Jurkat, Clone E6-1 (cell line): ENCODE measurements at regions not wholly inside any gene's neighbourhood (a gene's known extent, or its start where the extent isn't known, plus 50 kb on each side); places are given as distances from the start of the nearest gene placed in this dataset.

Source experiments
- DNase-seq: peaks from one replicate; pipeline ENCODE4 v3.0.0-alpha.2; 2011; ENCODE audit warnings: low read depth, low spot score
- H3K4me3 ChIP-seq: 2 replicates; pipeline ENCODE4 v1.5.1; 2011; ENCODE audit warnings: mild to moderate bottlenecking, low read length, control low read depth, moderate library complexity

DNA sequence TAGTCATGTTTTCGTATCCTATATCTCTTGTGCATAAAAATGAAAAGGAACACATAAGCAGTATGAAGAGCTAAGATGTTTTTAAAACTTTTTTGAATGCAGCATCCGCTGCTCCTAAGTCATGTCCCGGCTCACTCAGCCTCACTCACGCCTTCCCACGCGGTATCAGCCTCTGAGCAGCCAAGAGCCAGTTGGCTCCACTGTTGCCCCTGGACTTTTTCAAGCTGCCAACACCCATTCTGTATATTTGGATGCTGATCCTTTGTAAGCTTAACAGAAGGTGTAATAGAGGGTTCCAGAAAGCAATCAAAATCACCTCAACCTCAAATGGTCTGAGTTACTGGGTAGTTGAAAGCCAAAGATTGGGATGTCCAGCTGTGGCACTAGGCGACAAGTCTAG lies 139.3 kb downstream of the TTLL2 start:
- H3K4me3 ChIP-seq, result no peak overlapping the region
- no peak for DNase-seq

DNA sequence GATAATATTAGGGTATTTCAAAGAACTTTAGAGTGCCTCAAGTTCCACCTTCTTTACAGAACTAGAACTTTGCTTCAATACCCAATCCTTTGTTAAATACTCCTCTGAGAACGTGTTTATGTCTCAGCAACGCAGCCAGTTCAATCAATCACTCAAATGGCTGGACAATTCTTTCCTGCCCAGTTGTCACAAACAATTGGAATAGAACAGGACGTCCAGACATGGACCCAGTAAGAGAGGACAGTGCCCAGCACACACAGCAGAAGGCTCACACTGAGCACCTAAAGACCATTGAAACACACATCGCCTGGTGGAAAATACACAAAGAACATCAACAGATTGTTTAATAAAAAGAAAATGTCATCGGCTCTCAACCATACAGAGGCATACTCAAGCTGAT lies 140.6 kb downstream of the TTLL2 start:
- DNase-seq, result no peak
- no peak overlapping the region for H3K4me3 ChIP-seq

DNA sequence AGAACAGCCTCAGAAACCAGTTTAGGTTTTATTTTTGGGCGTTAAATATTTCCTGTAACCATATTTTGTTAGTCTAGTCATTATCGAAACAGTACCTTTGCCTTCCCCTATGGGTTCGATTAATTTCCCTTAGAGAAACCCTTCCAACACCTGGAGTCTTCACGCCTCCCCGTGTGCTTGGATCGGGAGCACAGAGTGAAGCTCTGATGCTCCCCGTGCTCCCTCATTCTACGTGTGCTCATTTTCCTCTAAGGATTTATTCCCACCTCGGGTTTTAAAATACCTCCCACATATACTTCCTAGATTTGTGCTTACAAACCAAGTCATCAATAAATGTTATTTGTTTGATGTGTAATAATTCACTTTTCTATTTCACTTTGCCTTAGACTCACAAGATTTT lies 142.4 kb downstream of the TTLL2 start:
- no peak overlapping the region for H3K4me3 ChIP-seq
- no peak for DNase-seq

DNA sequence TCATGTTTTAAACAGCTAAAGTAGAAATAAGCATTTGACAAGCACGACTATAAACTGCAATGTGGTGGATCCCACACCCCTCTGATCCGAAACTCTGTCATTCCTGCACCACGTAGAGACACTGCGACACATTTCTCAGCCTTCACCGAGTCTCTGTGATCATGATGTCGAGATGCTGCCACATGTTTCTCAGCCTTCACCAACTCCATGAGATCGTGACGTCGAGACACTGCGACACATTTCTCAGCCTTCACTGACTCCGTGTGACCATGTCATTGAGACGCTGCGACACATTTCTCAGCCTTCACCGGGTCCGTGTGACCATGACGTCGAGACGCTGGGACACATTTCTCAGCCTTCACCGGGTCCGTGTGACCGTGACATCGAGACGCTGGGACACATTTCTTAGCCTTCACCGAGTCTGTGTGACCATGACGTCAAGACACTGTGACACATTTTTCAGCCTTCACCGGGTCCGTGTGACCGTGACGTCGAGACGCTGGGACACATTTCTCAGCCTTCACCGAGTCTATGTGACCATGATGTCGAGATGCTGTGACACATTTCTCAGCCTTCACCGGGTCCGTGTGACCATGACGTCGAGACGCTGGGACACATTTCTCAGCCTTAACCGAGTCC lies 143.0 kb downstream of the TTLL2 start:
- no peak overlapping the region for H3K4me3 ChIP-seq
- no peak for DNase-seq

DNA sequence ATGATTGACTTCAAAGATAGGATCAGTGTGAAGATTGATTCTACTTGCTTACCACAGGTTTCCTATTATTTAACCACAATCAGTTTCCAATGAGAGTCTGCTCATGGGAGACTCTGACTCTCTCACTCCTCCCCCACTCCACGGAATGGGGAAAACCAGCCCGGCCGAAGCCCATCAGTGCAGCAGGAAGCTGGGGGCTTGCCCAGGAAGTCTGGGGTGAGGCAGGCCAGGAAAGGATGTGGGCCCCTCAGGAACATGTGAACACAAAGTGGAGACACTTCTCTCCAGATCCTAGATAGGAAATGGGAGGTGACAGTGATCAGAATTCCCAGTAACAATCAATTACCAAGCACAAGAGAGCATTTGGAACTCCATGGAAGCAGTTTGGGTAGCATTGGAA lies 144.2 kb downstream of the TTLL2 start:
- no peak overlapping the region for H3K4me3 ChIP-seq
- no peak for DNase-seq

DNA sequence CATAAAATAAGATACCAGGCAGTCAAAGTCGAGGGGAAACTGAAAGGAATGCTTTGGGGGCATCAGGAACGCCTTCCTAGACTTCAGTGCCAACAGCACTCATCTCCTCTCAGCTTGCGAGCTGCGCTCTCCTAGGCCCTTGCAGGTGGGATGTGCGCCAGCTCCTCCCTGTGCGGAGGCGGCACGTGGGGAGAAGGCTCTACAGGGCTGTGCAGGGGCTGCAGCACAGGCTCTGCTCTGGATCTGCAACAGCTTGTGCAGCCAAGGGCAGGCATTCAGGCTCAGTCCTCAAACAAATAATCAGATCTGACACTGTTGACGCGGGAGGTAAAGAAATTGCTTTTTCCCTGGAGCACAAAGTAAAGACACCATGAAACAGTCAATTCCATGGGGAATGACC lies 144.8 kb downstream of the TTLL2 start:
- H3K4me3 ChIP-seq, result no peak overlapping the region
- DNase-seq, result no peak

DNA sequence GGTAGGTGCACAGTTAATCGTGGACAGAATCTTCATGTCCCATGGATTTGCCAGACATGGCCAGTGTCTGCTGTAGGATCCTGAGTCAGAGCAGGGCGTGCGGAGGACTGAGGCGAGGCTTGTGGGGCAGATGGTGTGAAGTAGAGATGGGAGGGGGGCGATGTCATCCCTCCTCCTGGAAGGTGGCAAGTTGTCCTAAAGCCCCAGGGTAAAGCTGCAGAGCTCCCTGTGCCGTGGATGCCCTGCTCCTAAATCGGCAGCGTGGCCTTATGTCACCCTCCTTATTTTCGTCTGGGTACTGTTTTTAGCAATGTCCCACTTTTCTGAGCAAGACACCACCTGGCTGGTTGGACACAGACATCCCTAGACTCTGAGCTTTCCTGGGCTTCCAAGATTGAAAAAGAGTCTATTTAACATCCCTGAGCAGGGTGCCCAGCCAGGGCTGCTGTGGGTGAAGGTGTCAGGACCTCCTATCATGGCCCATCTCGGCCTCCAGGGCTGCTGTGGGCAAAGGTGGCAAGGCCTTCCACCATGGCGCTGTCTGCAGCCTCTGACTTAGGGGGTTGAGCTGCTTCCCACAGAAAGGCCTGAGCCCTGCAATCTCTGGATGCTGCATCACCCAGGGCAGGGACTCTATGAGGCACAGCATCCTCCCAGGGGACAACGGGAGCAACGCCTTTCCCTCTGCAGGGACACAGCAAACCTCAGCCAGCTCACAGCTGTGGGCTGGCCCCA lies 145.4 kb downstream of the TTLL2 start:
- no peak for DNase-seq
- no peak overlapping the region for H3K4me3 ChIP-seq

DNA sequence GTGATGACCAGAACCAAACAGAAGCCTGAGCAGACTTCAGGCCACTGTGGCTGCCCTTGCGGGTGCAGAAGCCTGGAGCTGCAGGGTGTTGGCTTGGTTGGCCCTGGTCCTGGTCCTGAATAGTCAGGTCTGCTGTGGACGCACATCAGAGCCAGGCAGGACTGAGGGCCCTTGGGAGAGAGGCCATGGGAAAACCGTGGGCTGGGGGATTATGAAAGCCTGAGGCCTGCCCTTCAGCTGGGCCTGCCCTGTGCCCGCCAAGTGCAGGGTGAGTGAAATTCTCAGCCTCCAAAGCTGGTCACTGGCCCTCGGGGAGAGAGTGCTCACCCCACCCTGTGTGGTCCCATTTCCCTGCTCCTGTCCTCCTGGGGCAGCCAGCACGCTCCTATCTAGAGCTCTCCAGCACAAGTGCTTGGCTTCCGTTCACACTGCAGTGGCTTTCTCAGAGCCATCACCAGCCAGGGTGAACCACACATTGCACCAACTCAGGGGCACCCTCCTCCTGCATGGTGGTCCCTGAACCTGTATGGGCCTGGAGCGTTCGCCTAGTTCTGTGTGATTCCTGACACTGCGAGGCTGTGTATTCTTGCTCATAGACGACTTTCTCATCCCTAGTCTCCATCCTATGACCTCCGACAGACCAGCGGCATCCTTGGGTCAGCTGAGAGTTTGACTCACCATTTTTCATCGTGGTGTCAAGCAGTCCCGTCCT lies 146.1 kb downstream of the TTLL2 start:
- H3K4me3 ChIP-seq, result no peak overlapping the region
- no peak for DNase-seq

DNA sequence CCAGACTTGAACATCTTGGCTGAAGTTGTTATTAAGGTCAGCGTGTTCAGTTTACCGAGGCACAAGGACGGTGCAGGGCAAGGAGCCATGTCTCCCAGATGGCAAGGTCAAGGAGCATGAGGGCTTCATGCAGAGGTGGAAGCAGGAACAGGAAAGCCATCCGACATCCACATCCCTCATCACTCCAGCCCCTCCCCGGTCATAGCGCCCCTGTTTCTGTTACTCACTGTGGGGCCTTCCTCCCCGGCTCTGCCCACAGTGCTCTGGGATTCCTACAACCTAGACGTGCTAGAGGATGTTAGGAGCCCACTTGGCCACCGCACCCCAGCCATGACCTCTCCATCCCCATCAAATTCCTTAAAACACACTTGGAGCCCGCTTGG lies 146.7 kb downstream of the TTLL2 start:
- H3K4me3 ChIP-seq, result no peak overlapping the region
- no peak for DNase-seq

DNA sequence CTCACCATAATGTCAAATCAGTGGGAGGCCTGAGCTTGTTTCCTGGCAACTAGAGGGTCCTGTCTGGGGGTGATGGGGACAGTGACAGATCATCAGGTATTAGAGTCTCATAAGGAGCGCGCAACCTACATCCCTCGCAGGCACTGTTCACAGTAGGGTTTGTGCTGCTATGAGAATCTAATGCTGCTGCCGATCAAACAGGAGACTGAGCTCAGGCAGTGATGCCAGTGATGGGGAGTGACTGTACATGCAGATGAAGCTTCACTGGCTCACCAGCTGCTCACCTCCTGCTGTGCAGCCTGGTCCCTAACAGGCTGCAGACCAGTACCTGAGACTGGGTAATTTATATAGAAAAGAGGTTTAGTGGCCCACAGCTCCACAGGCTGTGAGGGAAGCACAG lies 147.3 kb downstream of the TTLL2 start:
- no peak for DNase-seq
- H3K4me3 ChIP-seq, result no peak overlapping the region

DNA sequence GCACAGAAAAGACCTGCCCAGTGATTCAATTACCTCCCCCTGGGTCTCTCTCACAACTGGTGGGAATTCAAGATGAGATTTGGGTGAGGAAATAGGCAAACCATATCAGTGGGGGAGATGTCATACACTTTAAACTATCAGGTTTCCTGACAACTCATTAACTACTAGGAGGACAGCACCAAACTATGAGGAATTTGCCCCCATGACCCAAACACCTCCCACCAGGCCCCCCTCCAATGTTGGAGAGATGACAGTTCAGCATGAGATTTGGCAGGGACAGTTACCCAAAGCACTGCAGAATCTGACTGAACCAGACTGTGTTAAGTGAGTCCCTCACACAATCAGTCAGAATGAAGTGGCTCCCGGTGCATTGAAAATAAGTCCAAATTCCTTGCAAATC lies 148.0 kb downstream of the TTLL2 start:
- no peak for DNase-seq
- H3K4me3 ChIP-seq, result no peak overlapping the region

DNA sequence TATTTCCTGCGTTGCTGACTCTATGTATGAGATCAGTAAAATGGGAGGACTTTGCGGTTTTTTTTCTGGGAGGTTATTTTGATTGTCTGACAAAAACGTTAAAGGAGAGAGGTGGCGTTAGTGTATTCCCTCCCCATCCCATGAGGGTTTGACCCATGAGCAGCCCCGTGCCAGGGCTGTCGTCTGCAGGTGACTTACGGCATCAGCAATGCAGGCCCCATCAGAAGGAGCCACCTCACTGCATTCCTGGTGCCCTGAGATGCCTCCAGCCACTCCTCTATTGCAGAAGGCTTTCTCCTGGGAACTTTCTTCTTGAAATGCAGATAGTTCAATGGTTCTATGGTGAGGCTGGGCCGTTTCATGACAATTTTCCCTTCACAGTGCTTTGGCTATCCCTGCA lies 149.3 kb downstream of the TTLL2 start:
- no peak for DNase-seq
- no peak overlapping the region for H3K4me3 ChIP-seq

DNA sequence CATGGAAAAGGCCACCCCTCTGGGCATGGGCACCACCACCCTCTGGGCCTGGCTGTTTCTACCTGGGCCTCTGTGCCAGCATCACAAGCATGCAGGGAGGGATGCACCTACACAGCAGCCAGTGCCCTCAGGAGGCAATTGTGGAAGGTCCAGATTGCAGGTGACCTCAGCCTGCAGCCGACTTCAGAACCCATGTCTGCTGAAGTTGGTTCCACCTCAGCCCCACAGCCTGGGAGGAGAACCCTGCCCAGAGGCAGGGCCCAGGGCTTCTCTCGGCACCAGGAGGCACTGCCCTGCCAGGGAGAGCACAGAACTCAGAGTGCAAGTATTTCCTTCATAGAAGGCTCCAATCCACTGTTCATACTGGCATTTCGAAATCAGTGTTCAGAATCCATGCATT lies 149.8 kb downstream of the TTLL2 start:
- H3K4me3 ChIP-seq, result no peak overlapping the region
- DNase-seq, result no peak

DNA sequence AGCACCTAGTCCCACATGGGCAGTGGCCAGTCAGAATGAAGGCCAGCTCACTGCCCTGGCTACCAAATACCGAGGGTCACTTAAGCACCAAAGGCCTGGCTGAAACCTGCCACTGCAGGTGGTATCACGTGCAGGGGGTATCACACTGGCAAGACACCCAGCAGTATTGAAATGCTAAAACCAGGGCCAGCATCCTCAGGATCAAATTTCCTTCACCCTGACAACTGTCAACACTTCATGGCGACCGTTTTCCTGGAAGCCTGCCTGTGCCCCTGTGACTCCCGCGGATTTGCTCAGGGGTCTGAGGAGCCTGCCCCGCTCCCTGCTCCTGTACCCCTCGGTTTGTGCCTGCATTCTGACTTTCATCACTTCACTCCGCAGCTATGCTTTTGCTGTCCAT lies 151.1 kb downstream of the TTLL2 start:
- DNase-seq, result no peak
- H3K4me3 ChIP-seq, result no peak overlapping the region

DNA sequence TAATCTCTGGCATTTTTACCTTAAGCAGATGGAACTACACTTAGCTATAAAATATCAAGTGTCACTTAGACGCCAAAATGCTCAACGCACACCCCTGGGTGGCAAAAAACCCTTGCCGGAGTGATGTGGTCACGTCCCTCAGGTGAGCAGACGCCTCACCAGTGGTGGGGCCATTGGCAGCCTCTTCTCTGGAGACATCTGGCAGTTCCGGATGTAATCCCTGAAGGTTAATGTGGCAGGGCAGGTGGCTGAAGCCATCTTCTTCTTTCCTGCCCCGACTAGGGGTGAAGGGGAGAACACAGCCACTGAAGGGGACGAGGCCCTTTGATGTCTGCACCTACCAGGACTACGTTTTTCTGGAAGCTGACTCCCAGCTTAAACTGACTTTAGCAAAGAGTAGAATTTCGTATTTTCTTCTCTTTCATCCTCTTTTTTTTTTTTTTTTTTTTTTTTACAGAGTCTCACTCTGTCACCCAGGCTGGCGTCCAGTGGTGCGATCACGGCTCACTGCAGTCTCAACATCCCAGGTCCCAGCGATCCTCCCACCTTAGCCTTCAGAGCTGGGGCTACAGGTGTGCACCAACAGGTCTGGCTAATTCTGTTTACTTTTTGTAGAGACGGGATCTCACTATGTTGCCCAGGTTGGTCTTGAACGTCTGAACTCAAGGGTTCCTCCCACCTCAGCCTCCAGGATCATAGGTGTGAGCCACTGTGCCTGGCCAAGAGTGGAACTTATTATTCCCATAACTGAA lies 152.1 kb downstream of the TTLL2 start:
- no peak for DNase-seq
- no peak overlapping the region for H3K4me3 ChIP-seq

DNA sequence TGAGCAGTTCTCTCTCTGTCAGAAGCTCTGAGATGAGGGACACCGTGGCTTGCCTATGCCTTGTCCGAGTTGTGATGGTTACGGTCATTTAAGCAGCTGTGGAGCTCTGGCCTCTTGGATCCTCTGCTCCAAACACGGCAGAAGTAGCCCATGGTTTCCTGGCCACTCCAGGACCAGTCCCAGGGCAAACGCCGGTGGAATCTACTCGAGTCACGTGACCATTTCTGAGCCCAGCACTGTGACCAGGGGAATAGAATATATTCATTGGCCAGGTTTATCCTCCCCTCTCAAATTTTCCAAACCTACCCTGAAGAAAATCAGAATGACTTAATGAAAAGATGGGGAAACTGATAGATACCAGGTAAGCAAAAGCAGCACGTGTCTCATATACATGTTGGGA lies 152.8 kb downstream of the TTLL2 start:
- no peak for DNase-seq
- no peak overlapping the region for H3K4me3 ChIP-seq

DNA sequence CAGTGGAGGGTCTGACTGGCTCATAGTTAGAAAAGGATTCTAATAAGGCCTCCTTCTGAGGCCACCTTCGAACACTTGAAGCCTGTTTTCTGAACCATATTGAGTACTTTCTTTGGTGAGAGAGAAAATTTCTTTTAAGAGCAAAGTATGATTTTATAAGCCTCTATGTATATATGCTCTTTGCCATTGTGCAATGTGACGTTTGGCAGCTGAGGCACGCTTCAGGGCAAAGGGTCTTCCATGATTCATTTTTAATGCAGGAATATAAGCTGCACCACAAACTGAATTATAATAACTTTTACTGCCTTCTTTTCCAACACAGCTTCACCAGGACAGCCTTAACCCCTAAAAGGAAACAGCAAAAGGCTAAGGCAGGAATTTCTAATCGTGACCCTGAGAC lies 154.4 kb downstream of the TTLL2 start:
- H3K4me3 ChIP-seq, result no peak overlapping the region
- no peak for DNase-seq

DNA sequence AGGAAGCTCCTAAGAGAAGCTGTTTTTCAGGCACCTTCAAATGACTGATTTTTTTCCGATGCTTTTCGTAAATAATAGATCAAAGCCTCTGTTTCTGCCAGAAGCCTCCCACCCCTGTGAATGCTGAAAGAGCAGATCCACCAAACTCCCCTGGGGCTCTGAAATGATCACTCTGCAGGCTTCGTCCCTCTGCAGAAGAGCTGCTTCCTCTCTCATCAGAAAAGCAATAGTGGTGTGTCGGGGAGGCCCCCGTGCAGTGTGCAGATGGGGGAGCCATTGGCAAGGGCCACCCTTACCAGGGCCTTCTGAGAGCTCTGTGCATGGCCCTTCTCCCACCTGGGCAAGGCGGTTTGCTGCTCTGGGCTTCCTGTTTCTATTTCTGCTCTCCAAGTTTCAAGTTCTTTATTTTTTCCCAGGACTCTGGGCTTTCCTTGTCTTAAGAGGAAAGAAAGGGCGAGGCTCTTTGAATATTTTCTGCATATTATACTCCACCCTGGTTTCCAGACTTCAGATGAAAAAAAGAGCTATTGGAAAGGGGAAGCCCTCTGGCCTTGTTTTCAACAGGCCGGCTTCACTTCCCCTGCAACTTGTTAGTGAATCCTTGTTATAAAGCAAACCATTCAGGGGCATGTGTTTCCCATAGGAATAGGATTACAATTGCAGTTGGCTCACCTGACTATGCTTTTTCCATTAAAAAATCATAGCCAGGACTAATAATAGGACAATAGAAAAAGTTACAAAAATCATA lies 155.2 kb downstream of the TTLL2 start:
- no peak for DNase-seq
- no peak overlapping the region for H3K4me3 ChIP-seq

DNA sequence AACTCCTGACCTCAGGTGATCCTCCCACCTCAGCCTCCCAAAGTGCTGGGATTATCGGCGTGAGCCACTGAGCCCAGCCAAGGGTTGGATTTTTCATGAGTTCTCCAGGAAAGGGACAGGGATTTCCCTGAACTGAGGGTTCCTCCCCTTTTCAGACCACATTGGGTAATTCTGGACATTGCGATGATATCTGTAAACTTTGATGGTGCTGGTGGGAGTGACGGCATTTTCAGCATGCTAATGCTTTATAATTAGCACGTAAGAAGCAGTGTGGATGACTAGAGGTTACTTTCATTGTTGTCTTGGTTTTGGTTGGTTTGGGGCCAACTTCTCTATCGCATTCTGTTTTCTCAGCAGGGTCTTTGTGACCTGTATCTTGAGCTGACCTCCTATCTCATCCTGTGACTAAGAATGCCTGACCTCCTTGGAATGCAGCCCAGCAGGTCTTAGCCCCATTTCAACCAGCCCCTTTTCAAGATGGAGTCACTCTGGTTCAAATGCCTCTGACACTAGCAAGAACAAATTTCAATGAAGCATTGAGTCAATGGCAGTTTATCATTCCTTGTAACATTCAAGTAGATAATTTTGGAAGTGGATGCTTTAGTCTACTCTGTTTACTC lies 156.5 kb downstream of the TTLL2 start:
- no peak overlapping the region for H3K4me3 ChIP-seq
- no peak for DNase-seq
